IMR-90 (cell line): ENCODE measurements at regions not wholly inside any gene's neighbourhood (a gene's known extent, or its start where the extent isn't known, plus 50 kb on each side); places are given as distances from the start of the nearest gene placed in this dataset.

ENCODE experiments used
- ATAC-seq: fragments of 200-7000 bp; cut with Tn5 transposase; 2 replicates; pipeline ENCODE4 v1.9.1; 2020; ENCODE audit warnings: low read depth, mild to moderate bottlenecking, moderate library complexity
- BruUV-seq: library from RNA; stranded (reverse); fragments of 400-500 nt; replicated peaks from 2 replicates; lab custom pipeline; 2021; lab: Mats Ljungman, UMichigan
- CTCF ChIA-PET: fragments of 300-600 bp; formaldehyde crosslinking; extraction: SDS; loops from one replicate; lab custom pipeline; 2021; ENCODE audit warnings: antibody characterized with exemption; lab: Yijun Ruan, JAX
- POLR2A ChIA-PET: fragments of 300-600 bp; sonication (Branson Sonifier 250); formaldehyde crosslinking; loops from one replicate; lab custom pipeline; 2022; ENCODE audit warnings: antibody characterized with exemption; ENCODE audit not compliant: unreplicated experiment; lab: Charles Lee
- DNase-seq: peaks from one replicate; pipeline ENCODE4 v3.0.0; 2013
- H2AFZ ChIP-seq: replicated peaks from 2 replicates; pipeline ENCODE3; 2013; ENCODE audit warnings: low read length, mild to moderate bottlenecking; ENCODE audit not compliant: poor library complexity
- H2AK5ac ChIP-seq: 2 replicates; pipeline ENCODE4 v1.6.1; 2013; ENCODE audit warnings: low read depth, low read length, inconsistent platforms
- H2AK9ac ChIP-seq: replicated peaks from 2 replicates; pipeline ENCODE3; 2013; ENCODE audit warnings: mild to moderate bottlenecking, low read depth, low read length, moderate library complexity; ENCODE audit not compliant: poor library complexity
- H2BK120ac ChIP-seq: 2 replicates; pipeline ENCODE4 v1.6.1; 2013; ENCODE audit warnings: low read depth, low read length, inconsistent platforms
- H2BK15ac ChIP-seq: 3 replicates; pipeline ENCODE4 v1.6.1; 2013; ENCODE audit warnings: low read depth, low read length, inconsistent platforms
- H2BK20ac ChIP-seq: 2 replicates; pipeline ENCODE4 v1.6.1; 2013; ENCODE audit warnings: low read depth, mild to moderate bottlenecking, inconsistent platforms, low read length, moderate library complexity
- H2BK5ac ChIP-seq: 2 replicates; pipeline ENCODE4 v1.6.1; 2013; ENCODE audit warnings: mild to moderate bottlenecking, low read depth, low read length, inconsistent platforms; ENCODE audit not compliant: poor library complexity, severe bottlenecking
- H3K14ac ChIP-seq: replicated peaks from 2 replicates; pipeline ENCODE4 v1.6.1; 2013; ENCODE audit warnings: low read depth, low read length, inconsistent platforms
- H3K18ac ChIP-seq: 2 replicates; pipeline ENCODE4 v1.6.1; 2013; ENCODE audit warnings: low read depth, low read length, control low read depth
- H3K23ac ChIP-seq: 2 replicates; pipeline ENCODE4 v1.6.1; 2013; ENCODE audit warnings: low read depth, low read length, inconsistent platforms
- H3K27ac ChIP-seq: 2 replicates; pipeline ENCODE4 v1.5.1; 2013; ENCODE audit warnings: mild to moderate bottlenecking, control low read depth, low read length; ENCODE audit not compliant: insufficient read depth
- H3K27me3 ChIP-seq: 2 replicates; pipeline ENCODE4 v1.6.1; 2013; ENCODE audit warnings: low read length; ENCODE audit not compliant: control insufficient read depth, insufficient read depth
- H3K36me3 ChIP-seq: 2 replicates; pipeline ENCODE4 v1.6.1; 2013; ENCODE audit warnings: low read length, mixed read lengths; ENCODE audit not compliant: control insufficient read depth, insufficient read depth
- H3K4ac ChIP-seq: 2 replicates; pipeline ENCODE4 v1.6.1; 2013; ENCODE audit warnings: low read depth, low read length, inconsistent platforms
- H3K4me1 ChIP-seq: 2 replicates; pipeline ENCODE4 v1.6.1; 2013; ENCODE audit warnings: low read length, mixed read lengths; ENCODE audit not compliant: control insufficient read depth, insufficient read depth
- H3K4me2 ChIP-seq: 2 replicates; pipeline ENCODE4 v1.6.1; 2013; ENCODE audit warnings: low read depth, mild to moderate bottlenecking, control low read depth, low read length, moderate library complexity
- H3K4me3 ChIP-seq: 2 replicates; pipeline ENCODE4 v1.5.1; 2013; ENCODE audit warnings: low read depth, mild to moderate bottlenecking, control low read depth, low read length, moderate library complexity; ENCODE audit not compliant: insufficient read depth
- H3K56ac ChIP-seq: 2 replicates; pipeline ENCODE4 v1.6.1; 2013; ENCODE audit warnings: low read length, inconsistent platforms; ENCODE audit not compliant: insufficient read depth; ENCODE audit errors: extremely low read depth
- H3K79me1 ChIP-seq, 2 experiments: 2 replicates each; pipeline ENCODE4 v1.6.1; 2013; ENCODE audit warnings: low read length in 2 of 2, inconsistent platforms in 1 of 2, low read depth in 1 of 2
- H3K9ac ChIP-seq: 2 replicates; pipeline ENCODE4 v1.6.1; 2013; ENCODE audit warnings: low read depth, low read length, control low read depth
- H3K9me1 ChIP-seq: 2 replicates; pipeline ENCODE4 v1.6.1; 2013; ENCODE audit warnings: low read length, inconsistent platforms; ENCODE audit not compliant: insufficient read depth
- H3K9me3 ChIP-seq: 2 replicates; pipeline ENCODE4 v1.6.1; 2013; ENCODE audit warnings: low read length; ENCODE audit not compliant: control insufficient read depth, insufficient read depth
- H4K20me1 ChIP-seq: 2 replicates; pipeline ENCODE4 v1.6.1; 2013; ENCODE audit warnings: low read length, inconsistent platforms; ENCODE audit not compliant: insufficient read depth
- H4K5ac ChIP-seq: 2 replicates; pipeline ENCODE4 v1.6.1; 2013; ENCODE audit warnings: mild to moderate bottlenecking, low read depth, low read length, control low read depth
- H4K8ac ChIP-seq, 2 experiments: 2 replicates each; pipeline ENCODE4 v1.6.1; 2013; ENCODE audit warnings: low read depth in 2 of 2, low read length in 2 of 2, control low read depth in 1 of 2, inconsistent platforms in 1 of 2
- H4K91ac ChIP-seq: 2 replicates; pipeline ENCODE4 v1.6.1; 2013; ENCODE audit warnings: low read depth, low read length, inconsistent platforms; ENCODE audit not compliant: insufficient read depth
- CEBPB ChIP-seq: IDR thresholded peaks from 2 replicates; pipeline ENCODE4 v1.6.1; 2012; ENCODE audit warnings: low read depth, low read length, improper control_type of control experiment
- MAFK ChIP-seq: IDR thresholded peaks from 2 replicates; pipeline ENCODE4 v1.6.1; 2012; ENCODE audit warnings: low read depth, low read length, improper control_type of control experiment
- MAZ ChIP-seq: IDR thresholded peaks from 2 replicates; pipeline ENCODE4 v1.6.1; 2012; ENCODE audit warnings: low read depth, mild to moderate bottlenecking, low read length, improper control_type of control experiment, moderate library complexity, borderline replicate concordance
- RFX5 ChIP-seq: IDR thresholded peaks from 2 replicates; pipeline ENCODE4 v1.8.0; 2012; ENCODE audit warnings: low read depth, mild to moderate bottlenecking, low read length, moderate library complexity
- SMC3 ChIP-seq: fragments of 150-350 bp; IDR thresholded peaks from 2 replicates; pipeline ENCODE4 v1.6.1; 2016; ENCODE audit warnings: low read depth, mild to moderate bottlenecking, antibody characterized with exemption, low read length, moderate library complexity
- WGBS, 2 experiments: methylation state at CpG; one replicate each; pipeline versions ENCODE4 v1.1.5 to v1.1.7; 2013; ENCODE audit warnings: missing lambda C conversion rate in 2 of 2; ENCODE audit not compliant: insufficient read length in 1 of 2; ENCODE audit errors: extremely low coverage in 2 of 2; 5-methylcytosine and 5-hydroxymethylcytosine counted together
- dilution Hi-C: fragments of 300-500 bp; cut with HindIII; formaldehyde crosslinking; loops from one replicate; pipeline ENCODE4 v1.14.3; 2018; ENCODE audit warnings: low sequenced_read_pairs; ENCODE audit not compliant: unreplicated experiment
- in situ Hi-C: fragments of 300-500 bp; cut with MboI; formaldehyde crosslinking; loops from 3 replicates; pipeline ENCODE4 v1.14.3; 2019; ENCODE audit warnings: low sequenced_read_pairs, inconsistent platforms, mixed read lengths
- intact Hi-C: fragments of 100-400 bp; cut with micrococcal nuclease; formaldehyde crosslinking; loops from 2 replicates; pipeline ENCODE4 v1.10.0; 2022

DNA sequence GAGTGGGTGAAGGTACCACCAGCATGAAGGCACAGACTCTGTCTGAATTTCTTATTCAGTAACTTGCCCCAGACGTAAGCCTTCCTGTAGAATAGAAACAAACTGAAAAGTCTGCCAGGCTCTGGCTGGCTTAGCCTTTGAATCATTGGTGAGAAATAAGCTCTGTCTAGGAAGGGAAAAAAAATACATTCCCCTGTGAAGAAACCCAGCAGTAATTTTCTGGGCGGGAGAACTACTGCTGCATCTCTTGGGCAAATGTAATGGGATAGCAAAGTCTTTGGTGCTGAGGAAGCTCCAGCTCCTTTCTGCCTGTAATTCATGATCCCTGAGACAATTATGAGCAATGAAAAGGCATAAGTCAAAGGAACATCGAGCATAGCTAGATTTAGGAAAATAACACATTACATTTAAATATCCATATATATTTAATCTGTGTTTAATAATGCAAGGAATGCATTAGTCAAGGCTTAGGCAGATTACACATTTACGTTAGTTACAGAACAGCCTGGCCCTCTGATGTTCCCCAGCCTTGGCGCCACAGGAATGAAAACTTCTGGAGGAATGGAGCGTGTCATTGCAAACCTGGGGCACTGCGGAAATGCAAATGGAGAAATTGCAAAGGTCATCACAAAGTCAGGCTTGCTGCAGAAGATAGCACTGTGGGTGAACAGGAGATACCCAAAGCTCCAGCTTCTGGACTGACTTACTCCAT, 216.3 kb upstream of the CAMK1G start:
- H3K27ac ChIP-seq = 0 out of 2 replicates have a peak overlapping the region, but pooled peaks have one; percentile 7
- H3K14ac ChIP-seq = 0 out of 2 replicates have a peak overlapping the region, but pooled peaks have one; percentile 32
- ATAC-seq = peak; percentile 67
- peak overlapping the region; percentile 79 for H4K91ac ChIP-seq
- H3K56ac ChIP-seq = 0 out of 2 replicates have a peak overlapping the region, but pooled peaks have one; percentile 1
- ChIA-PET CTCF (interaction anchor here (0.8 to 1.2 kb wide), 4 partner anchors 8 to 118 kb away, joined by 4 to 6 read pairs (median 4); no protein-coding TSS in a partner anchor), POLR2A (no interaction called here)
- peak overlapping the region; percentile 42 for H3K4ac ChIP-seq
- TF ChIP-seq MAFK (peak; percentile 88), CEBPB (0 out of 2 replicates have a peak, but pooled peaks have one; percentile 24), RFX5 (0 out of 2 replicates have a peak, but pooled peaks have one; percentile 20), MAZ (no peak), SMC3 (no peak)
- intact Hi-C loops = no loop called here
- H4K5ac ChIP-seq = no peak overlapping the region
- no peak overlapping the region; the same call in 2 of the 3 replicates for H2BK15ac ChIP-seq
- H4K20me1 ChIP-seq = no peaks in the 10 kb centered on the region
- peak; percentile 73 for DNase-seq
- peak overlapping the region; percentile 42; the same call in 1 of the 2 replicates for H3K18ac ChIP-seq
- no peaks in the 10 kb centered on the region for H3K9me3 ChIP-seq
- H3K23ac ChIP-seq = no peak overlapping the region
- H2BK120ac ChIP-seq = peak overlapping the region; percentile 48
- H3K4me1 ChIP-seq = peaks cover 10% of the 10 kb centered on the region
- no peaks in the 10 kb centered on the region for H3K27me3 ChIP-seq
- peaks cover 10% of the 10 kb centered on the region for H3K9me1 ChIP-seq
- H2AFZ ChIP-seq = peak overlapping the region; percentile 55
- H3K36me3 ChIP-seq = no peaks in the 10 kb centered on the region
- in situ Hi-C loops = no loop called here
- no peak overlapping the region for H2AK5ac ChIP-seq
- H3K4me3 ChIP-seq = no peak overlapping the region
- peak overlapping the region; percentile 62 for H2BK5ac ChIP-seq
- no peaks in the 10 kb centered on the region for H3K79me1 ChIP-seq
- H3K9ac ChIP-seq = no peak overlapping the region
- peak overlapping the region; percentile 30; the same call in 1 of the 2 replicates for H3K4me2 ChIP-seq
- BruUV-seq = no TSS peak
- H4K8ac ChIP-seq = peak overlapping the region in 1 of 2 experiments; percentile 18; a peak in 2 of 4 replicates
- dilution Hi-C loops = no loop called here
- WGBS, 2 experiments = 61% methylated on average over 4 of the region's 7 CpGs; no CpG with 5 or more reads in 1 of the 2 experiments
- no peak overlapping the region for H2AK9ac ChIP-seq
- peak overlapping the region; percentile 48 for H2BK20ac ChIP-seq
